ENCODE measurements at regions not wholly inside any gene's neighbourhood (a gene's known extent, or its start where the extent isn't known, plus 50 kb on each side); places are given as distances from the start of the nearest gene placed in this dataset.

DNA sequence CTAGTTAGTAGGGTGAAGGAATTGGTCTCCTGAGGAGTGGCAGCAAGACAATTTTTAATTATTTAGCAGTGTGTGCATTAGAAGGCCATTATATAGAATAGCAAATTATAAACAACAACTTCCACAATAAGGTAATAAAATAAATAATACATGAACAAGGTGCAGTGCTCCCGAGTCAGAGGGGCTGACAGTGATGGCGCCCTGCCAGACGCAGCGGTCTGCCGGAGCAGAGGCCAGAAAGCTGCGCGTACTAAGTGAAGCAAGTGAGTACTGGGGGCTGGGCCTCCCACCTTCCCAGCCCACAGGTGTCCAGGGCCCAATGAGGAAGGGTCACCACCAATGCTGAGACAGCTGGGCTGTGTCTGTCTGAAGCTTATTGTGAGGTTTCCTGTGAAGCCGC, 72.0 kb upstream of the VRK1 start:
- TF ChIP-seq, protein P1, sequence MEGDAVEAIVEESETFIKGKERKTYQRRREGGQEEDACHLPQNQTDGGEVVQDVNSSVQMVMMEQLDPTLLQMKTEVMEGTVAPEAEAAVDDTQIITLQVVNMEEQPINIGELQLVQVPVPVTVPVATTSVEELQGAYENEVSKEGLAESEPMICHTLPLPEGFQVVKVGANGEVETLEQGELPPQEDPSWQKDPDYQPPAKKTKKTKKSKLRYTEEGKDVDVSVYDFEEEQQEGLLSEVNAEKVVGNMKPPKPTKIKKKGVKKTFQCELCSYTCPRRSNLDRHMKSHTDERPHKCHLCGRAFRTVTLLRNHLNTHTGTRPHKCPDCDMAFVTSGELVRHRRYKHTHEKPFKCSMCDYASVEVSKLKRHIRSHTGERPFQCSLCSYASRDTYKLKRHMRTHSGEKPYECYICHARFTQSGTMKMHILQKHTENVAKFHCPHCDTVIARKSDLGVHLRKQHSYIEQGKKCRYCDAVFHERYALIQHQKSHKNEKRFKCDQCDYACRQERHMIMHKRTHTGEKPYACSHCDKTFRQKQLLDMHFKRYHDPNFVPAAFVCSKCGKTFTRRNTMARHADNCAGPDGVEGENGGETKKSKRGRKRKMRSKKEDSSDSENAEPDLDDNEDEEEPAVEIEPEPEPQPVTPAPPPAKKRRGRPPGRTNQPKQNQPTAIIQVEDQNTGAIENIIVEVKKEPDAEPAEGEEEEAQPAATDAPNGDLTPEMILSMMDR (conservative IDR thresholded peaks at IDR 0.05; ENCODE audit: low read depth, low read length) = no peak
- TF ChIP-seq EZH2 (IDR thresholded peaks at IDR 0.05; ENCODE audit: low read length, unreplicated experiment) = no peak
- TF ChIP-seq EZH2phosphoT487 (IDR thresholded peaks at IDR 0.05; ENCODE audit: borderline replicate concordance, low read length) = no peak

Data from PC-3 (cell line).